ENCODE measurements at regions not wholly inside any gene's neighbourhood (a gene's known extent, or its start where the extent isn't known, plus 50 kb on each side); places are given as distances from the start of the nearest gene placed in this dataset.
"Not testable (repeated sequence)": the region's sequence is repeated elsewhere in the genome, so short reads cannot be mapped to it uniquely, and the experiment has no call there.

GRCh38 chr4:100340512-100341485, 150.5 kb upstream of the DDIT4L start:
- DNase-seq (ENCODE audit: low read depth) = peak; percentile 87

GRCh38 chr4:100339870-100340269, 149.6 kb upstream of the DDIT4L start:
- no peak for DNase-seq (ENCODE audit: low read depth)

DNA sequence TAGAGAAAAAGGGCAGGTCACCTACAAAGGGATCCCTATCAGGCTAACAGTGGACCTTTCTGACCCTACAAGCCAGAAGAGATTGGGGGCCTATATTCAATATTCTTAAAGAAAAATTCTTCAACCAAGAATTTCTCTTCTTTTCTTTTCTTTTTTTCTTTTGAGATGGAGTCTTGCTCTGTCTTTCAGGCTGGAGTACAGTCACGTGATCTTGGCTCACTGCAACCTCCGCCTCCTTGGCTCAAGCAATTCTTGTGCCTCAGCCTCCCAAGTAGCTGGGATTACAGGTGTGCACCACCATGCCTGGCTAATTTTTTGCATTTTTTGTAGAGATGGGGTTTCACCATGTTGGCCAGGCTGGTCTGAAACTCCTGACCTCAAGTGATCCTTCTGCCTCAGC, 143.2 kb upstream of the DDIT4L start:
- DNase-seq (ENCODE audit: low read depth) = not testable (repeated sequence)

GRCh38 chr4:100317032-100317864, 127.0 kb upstream of the DDIT4L start:
- no peak for DNase-seq (ENCODE audit: low read depth)

- no peak for DNase-seq (ENCODE audit: low read depth)
Observed at GRCh38 chr4:100314057-100314456, 123.8 kb upstream of the DDIT4L start.

GRCh38 chr4:100312615-100313350, 122.5 kb upstream of the DDIT4L start:
- no peak for DNase-seq (ENCODE audit: low read depth)

DNA sequence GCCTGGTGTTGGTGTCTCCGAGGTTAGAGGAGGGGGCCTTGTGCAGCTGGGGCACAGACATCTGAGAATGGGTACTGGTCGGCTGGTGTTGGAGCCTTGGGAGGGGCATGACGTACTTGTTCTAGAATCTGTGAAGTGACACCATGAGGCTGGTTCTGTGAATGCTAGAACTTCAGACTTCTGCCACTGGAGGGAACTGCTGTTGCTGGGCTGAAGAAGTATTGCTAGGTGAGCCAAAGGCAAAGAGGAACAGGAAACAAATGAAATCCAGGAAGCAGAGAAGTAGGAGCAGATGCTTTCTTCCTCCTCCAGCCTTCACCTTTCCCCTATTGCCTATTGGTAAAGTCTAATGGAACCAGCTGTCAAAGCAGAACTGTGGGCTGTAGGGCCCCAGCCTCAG, 120.9 kb upstream of the DDIT4L start:
- DNase-seq (ENCODE audit: low read depth) = no peak

DNA sequence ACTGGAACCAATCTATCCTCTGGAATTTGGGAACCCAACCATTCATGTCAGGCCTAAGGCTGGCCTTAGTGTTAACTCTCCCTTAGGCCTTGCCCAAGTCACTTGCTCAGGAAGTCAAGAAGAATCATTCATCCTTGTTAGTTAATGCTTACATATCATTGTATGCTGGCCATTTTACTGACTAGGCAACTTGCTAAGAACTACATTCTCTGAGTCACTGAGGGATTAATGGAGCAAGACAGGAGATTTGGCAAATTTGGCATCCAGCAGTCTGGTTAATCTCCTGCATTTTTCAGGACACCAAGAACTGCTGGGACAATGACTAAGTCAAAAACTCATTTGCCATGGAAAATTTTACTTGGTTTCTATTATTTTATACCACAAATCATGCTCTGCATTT, 115.8 kb upstream of the DDIT4L start:
- DNase-seq (ENCODE audit: low read depth) = peak; percentile 70

DNA sequence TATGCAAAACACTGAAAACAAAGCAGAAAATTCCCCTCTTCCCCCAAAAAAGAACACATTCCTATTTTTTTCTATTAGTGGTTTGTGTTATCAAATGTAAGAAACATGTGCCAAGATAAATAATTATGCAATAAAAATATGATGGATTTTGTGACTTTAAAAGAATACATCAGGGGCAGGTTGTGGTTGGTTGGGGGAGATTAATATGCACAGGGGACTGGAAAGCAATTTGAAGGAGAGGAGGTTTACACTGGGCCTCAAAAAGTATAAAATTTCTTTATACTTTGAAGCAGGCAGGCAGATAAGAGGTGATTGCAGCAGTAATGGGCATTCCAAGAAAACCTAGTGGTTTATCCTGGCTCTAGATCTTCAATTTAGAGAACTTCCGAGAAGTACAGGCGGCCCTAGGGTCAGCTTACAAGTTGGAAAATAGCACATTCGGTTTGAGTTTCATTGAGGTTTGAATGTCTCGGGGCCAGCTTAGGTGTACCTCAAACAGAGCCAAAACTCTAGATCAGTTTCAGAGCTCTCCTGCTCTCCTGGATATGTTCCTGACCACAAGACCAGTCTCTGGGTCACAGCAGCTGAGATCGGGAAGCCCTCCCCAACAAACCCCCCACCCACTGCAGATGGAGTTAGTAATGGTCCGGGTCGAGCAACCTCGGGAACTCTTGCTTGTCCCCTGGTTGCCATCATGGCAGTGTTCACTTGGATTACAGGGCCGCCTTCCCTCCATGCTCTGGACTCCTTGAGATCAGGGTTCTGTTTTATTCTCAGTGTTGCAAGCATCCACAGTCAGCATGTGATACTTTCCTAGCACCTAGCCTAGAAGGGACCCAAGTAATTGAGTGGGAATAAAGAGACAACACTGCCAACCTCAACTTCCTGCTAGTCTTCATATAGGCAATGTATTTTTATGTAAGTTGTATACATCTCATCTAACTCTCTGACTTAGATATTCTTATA, 112.1 kb upstream of the DDIT4L start:
- DNase-seq (ENCODE audit: low read depth) = peak; percentile 96

DNA sequence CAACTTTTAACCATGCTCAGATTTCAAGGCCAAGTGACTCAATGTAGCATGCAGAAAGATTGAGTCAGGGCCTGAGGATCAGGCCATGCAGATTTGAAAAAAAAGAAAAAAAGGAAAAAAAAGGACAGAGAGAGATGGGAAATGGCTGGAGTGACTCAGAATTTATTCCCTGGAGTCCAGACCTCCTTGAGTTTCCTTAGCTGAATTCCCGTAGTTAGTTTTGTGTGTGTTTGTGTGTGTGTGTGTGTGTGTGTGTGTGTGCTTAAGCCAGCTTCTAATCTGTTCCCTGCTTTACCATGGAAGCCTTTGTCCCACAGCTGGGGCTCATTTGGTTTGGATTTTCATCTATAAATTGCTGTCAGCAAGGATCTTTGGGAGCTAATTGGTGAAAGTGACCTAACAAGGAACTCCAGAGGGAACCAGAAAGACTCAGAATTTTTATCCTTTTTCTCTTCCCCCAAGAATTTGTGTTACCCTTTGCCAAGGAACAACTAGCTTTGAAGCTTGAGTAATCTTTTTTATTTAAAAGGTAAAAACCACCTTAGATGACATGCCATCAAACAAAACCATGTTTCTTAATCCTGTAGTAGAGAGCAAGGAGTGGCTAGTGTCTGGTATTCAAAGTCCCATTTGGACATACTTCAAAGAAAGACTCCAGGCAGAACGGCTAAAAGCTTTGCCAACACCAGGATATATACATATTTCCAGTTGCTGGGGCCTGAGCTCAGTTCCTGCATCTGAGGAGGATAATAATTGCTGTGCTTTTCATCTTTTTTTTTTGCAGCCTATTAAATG, 109.0 kb upstream of the DDIT4L start:
- peak; percentile 93 for DNase-seq (ENCODE audit: low read depth)

GRCh38 chr4:100295792-100296191, 105.5 kb upstream of the DDIT4L start:
- DNase-seq (ENCODE audit: low read depth) = peak; percentile 88

- DNase-seq (ENCODE audit: low read depth) = peak; percentile 78
Observed at GRCh38 chr4:100294356-100294755, 104.1 kb upstream of the DDIT4L start.

- DNase-seq (ENCODE audit: low read depth) = peak; percentile 48
Observed at GRCh38 chr4:100290585-100290984, 100.3 kb upstream of the DDIT4L start.

- DNase-seq (ENCODE audit: low read depth) = no peak
Observed at GRCh38 chr4:100289946-100290345, 99.7 kb upstream of the DDIT4L start.

DNA sequence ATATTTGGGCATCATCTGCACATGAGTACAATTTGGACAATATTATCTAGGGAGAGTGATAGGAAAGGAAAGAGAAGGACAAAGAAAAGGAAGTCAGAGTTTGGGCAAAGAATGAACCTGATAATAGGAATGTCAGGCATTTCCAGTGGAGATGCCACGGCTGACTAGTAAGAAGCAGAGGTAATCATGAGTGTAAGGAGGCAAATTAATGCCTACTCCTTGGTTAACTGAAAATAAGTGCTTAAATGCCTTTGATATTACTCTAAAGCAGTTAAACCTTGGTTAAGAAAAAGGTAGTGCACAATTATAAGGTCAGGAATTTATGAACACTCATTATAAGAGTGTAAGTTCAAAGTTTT, 99.2 kb upstream of the DDIT4L start:
- DNase-seq (ENCODE audit: low read depth) = no peak

DNA sequence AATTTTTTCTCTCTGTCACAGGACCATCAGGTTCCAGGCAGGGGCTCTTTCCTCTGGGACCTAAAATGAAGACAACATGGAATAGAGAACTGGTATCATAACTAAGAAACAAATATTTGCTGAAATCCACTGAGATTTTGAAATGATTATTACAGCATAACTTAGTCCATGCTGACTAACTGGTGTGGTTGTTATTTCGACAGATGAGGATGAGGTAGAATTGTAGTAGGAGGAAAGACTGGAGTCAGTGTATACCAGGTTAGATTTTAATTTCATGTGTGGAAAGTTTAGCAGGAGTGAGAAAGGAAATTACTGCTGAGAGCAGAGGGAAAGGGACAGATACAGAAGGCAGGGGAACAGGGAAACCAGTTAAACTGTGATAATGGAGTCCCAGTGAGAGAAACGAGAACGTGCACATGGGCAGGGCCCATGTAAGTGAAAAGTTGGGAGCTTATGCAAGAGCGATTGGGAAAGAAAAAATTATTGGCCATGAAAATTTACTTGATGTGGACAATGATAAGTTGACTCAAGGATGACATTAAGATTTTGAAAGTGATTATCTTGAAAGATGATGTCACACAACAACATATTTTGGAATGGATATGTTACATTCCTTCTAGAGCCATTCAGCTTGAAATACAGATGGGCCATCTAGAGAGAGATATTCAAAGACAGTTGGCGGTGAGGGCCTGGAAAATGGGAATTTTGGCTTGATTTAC, 98.7 kb upstream of the DDIT4L start:
- peak; percentile 86 for DNase-seq (ENCODE audit: low read depth)

DNA sequence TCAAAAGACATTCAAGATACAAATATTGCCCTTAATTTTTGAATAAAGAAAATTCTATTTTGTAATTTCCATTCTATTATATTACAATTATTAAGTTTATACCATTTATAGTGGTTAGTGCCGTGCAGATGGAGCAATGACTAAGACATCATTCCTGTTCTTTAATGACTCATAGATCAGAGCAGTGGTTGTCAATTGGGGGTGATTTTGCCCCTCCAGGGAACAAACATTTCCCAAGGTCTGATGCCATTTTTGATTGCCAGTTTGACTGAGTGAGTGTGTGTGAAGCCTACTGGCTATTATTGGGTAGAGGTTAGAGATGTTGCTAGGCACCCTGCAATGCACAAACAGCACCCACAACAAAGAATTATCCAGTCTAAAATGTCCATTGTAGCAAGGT, 97.9 kb upstream of the DDIT4L start:
- DNase-seq (ENCODE audit: low read depth) = no peak

GRCh38 chr4:100287534-100287933, 97.3 kb upstream of the DDIT4L start:
- DNase-seq (ENCODE audit: low read depth) = no peak

DNA sequence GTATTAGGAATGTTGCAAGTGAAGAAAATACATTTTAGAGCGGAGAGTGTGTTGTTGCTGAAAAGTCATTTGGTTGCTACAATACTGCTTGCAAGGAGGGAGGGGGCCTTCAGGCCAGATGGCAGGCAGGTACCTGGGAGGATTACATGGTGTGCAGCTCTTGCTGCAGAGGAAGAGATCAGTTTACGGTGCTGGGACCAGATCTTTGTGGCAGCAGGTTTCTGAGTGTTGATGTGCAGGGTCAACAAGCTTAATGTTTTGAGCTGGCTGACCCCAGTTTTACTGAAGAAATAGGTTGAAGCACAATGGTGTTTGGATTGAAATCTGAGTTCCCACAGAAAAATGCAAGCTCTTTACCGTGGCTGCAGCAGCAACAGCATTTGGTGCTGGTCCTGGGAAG, 96.4 kb upstream of the DDIT4L start:
- no peak for DNase-seq (ENCODE audit: low read depth)

- no peak for DNase-seq (ENCODE audit: low read depth)
Observed at GRCh38 chr4:100285121-100285520, 94.9 kb upstream of the DDIT4L start.
